Brain microvascular endothelial cell (primary cell): ENCODE measurements at regions not wholly inside any gene's neighbourhood (a gene's known extent, or its start where the extent isn't known, plus 50 kb on each side); places are given as distances from the start of the nearest gene placed in this dataset.

ENCODE experiments used
- DNase-seq: peaks from one replicate; pipeline ENCODE4 v3.0.0-alpha.2; 2020
- H3K27ac ChIP-seq: fragments of 250-450 bp; sonication (Bioruptor Pico); 2 replicates; pipeline ENCODE4 v1.5.1; 2020; ENCODE audit warnings: mild to moderate bottlenecking, moderate library complexity
- H3K27me3 ChIP-seq: fragments of 250-450 bp; sonication (Bioruptor Pico); replicated peaks from 2 replicates; pipeline ENCODE4 v1.5.1; 2020; ENCODE audit warnings: mild to moderate bottlenecking
- H3K36me3 ChIP-seq: fragments of 250-450 bp; sonication (Bioruptor Pico); replicated peaks from 2 replicates; pipeline ENCODE4 v1.5.1; 2020; ENCODE audit warnings: mild to moderate bottlenecking
- H3K4me3 ChIP-seq: 2 replicates; pipeline ENCODE4 v1.5.1; 2011; ENCODE audit warnings: low read depth, mild to moderate bottlenecking, control low read depth, low read length, moderate library complexity
- CTCF ChIP-seq: IDR thresholded peaks from 2 replicates; pipeline ENCODE4 v1.5.1; 2011; ENCODE audit warnings: low read depth, mild to moderate bottlenecking, moderate library complexity, low read length, control low read depth, inconsistent platforms; ENCODE audit errors: missing control alignments
- in situ Hi-C: cut with HindIII; loops from 2 replicates; pipeline ENCODE4 v1.10.0; 2017; ENCODE audit warnings: low sequenced_read_pairs, low pct_ligation_motif_present

DNA sequence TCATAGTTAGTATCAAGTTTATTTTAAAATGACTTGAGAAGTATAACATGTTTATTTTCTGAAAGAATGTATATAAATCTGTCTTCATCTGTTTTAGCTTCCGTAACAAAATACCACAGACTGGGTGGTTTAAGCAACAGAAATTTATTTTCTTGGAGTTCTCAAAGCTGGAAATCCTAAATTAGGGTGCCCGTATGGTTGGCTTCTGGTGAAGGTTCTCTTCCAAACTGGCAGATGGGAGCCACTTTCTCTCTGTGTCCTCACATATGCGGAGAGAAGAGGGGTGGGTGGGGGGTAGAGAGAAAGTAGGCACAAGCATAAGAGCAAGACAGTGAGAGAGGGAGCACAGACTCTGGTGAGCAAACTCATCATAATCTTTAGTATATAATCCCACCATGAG lies 142.3 kb downstream of the ZIC1 start:
- Histone ChIP-seq H3K27ac (no peak overlapping the region), H3K36me3 (no peaks in the 10 kb centered on the region), H3K4me3 (no peak overlapping the region), H3K27me3 (no peaks in the 10 kb centered on the region)
- no peak for TF ChIP-seq CTCF
- no peak for DNase-seq
- in situ Hi-C loops, result no loop called here

DNA sequence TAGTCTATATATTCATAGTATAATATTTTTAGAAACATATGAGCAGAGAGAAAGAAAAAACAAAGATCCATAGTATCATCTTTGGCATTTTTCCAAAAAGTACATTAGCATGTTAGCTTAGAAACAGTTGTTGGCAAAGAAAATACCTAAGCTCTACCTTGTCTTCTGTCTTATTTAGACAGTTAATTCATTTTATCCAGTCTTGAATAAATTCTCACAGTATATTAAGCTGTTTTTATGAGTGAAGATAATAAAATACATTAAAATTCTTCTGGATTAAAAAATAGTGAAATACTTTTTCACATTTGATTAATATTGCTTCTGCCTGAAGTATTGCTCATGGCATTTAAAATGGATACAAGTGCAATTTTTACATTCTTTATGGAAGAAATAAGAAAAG lies 145.2 kb downstream of the ZIC1 start:
- Histone ChIP-seq H3K4me3 (no peak overlapping the region), H3K27me3 (no peaks in the 10 kb centered on the region), H3K27ac (no peak overlapping the region), H3K36me3 (no peaks in the 10 kb centered on the region)
- in situ Hi-C loops, result no loop called here
- DNase-seq, result no peak
- TF ChIP-seq CTCF, result no peak

DNA sequence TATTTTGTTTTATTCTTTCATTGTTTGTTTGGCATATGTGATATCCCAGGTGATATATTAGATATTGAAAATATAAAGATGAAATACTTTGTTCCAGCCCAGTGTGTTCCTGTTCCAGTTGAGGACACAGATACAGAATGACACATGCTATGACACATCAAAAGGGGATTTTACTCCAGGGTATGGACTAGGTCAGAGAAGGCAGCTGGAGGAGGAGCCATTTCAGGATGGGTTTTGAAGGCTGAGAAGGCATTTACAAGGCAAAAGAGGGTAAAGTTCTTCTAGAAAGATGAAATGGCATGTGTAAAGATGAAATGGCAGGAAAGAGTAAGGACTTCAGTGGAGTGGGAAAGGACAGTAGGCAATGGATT lies 163.8 kb downstream of the ZIC1 start:
- in situ Hi-C loops, result no loop called here
- Histone ChIP-seq H3K27ac (no peak overlapping the region), H3K4me3 (no peak overlapping the region), H3K36me3 (no peaks in the 10 kb centered on the region), H3K27me3 (no peaks in the 10 kb centered on the region)
- no peak for TF ChIP-seq CTCF
- DNase-seq, result peak; percentile 3

DNA sequence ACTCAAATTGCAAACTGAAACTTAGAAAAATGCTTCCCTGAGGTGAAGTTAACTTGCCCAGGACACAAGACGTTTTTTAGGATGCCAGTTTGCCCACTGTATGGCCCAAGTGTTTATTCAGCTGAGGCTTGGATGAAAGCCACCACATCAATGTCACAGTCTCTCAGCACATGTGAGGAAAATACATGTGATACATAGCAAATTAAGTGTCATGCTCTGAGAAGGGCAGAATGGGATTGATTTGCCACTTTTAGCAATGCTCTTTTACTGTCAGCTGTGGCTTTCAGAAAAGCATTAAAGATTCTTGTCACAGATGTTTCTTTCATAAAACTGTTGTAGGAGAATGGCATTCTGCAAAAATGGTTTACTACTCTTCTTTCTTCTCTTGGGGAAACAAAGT lies 165.5 kb downstream of the ZIC1 start:
- Histone ChIP-seq H3K27me3 (no peaks in the 10 kb centered on the region), H3K36me3 (no peaks in the 10 kb centered on the region), H3K27ac (no peak overlapping the region), H3K4me3 (no peak overlapping the region)
- in situ Hi-C loops, result no loop called here
- TF ChIP-seq CTCF, result no peak
- DNase-seq, result no peak

GRCh38 chr3:147575391-147575790 lies 166.2 kb downstream of the ZIC1 start:
- H3K4me3 ChIP-seq, result no peak overlapping the region
- no peak for DNase-seq
- no peak for TF ChIP-seq CTCF
- no peaks in the 10 kb centered on the region for H3K27me3 ChIP-seq
- in situ Hi-C loops, result no loop called here
- no peaks in the 10 kb centered on the region for H3K36me3 ChIP-seq
- no peak overlapping the region for H3K27ac ChIP-seq

- Histone ChIP-seq H3K4me3 (no peak overlapping the region), H3K36me3 (no peaks in the 10 kb centered on the region), H3K27ac (no peak overlapping the region), H3K27me3 (no peaks in the 10 kb centered on the region)
- TF ChIP-seq CTCF, result no peak
- in situ Hi-C loops, result no loop called here
- DNase-seq, result no peak
Observed at GRCh38 chr3:147582642-147583041, 173.5 kb downstream of the ZIC1 start.
